ENCODE measurements at regions not wholly inside any gene's neighbourhood (a gene's known extent, or its start where the extent isn't known, plus 50 kb on each side); places are given as distances from the start of the nearest gene placed in this dataset.

DNA sequence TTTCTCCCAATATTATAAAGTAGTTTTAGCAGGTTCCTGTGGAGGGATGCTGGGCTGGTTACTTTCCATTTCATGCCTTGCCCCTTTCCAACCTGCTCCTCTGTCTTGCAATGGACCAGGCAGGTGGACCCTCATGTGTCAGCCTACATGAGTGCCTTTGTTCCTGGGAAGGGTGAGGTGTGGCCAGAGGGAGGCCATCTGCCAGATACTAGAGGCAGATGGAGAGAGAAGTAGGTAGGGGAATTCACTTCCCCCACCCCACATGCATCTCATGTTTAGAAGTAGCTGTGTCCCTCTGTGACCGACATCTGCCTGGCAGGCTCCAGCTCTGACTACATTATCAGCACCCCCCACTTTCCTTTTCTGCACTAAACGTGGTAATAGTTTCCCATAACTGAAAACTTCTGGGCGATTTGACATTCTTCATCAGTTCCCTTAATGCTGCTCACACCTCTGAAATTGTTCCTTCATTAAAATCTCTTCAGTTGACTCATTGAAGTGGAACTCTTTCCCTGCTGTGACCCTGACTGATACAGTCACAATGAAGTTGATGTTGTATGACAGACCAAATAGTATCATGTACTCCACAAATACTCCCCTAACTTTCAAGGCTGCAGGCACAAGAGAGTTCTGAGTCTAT, 396.3 kb upstream of the FZD8 start:
- CTCF ChIA-PET: no interaction called here
- no peak overlapping the region for H3K27ac ChIP-seq (ENCODE audit: insufficient read depth, low read depth, low read length)
- no peaks in the 10 kb centered on the region for H4K20me1 ChIP-seq (replicated peaks; ENCODE audit: control insufficient read depth, extremely low read depth, insufficient read depth, low read length)
- no peaks in the 10 kb centered on the region for H3K9me1 ChIP-seq (replicated peaks; ENCODE audit: control insufficient read depth, extremely low read depth, insufficient read depth, low read length)
- H3K27me3 ChIP-seq (ENCODE audit: control insufficient read depth in 2 of 2, insufficient read depth in 2 of 2, low read length in 2 of 2): peaks cover 4 to 6% of the 10 kb centered on the region in 2 experiments
- no peak for TF ChIP-seq POLR2AphosphoS5 (IDR thresholded peaks at IDR 0.05; ENCODE audit: insufficient read depth, low read depth, low read length)
- BruUV-seq (replicated peaks): no TSS peak
- no peaks in the 10 kb centered on the region for H3K9me3 ChIP-seq (replicated peaks; ENCODE audit: control insufficient read depth, insufficient read depth, low read length)
- DNase-seq (ENCODE audit: low read depth, low spot score) (no peak), FAIRE-seq (no peak)
- no peak overlapping the region for H3K4me2 ChIP-seq (ENCODE audit: insufficient read depth, low read length)
- POLR2A ChIA-PET: no interaction called here
- H3K9ac ChIP-seq (replicated peaks; ENCODE audit: extremely low read depth, insufficient read depth, low read length): no peak overlapping the region
- no peaks in the 10 kb centered on the region for H3K4me1 ChIP-seq (ENCODE audit: control insufficient read depth, extremely low read depth, insufficient read depth, low read length)
- H2AFZ ChIP-seq (ENCODE audit: low read depth, low read length): no peak overlapping the region
- dilution Hi-C loops (cut with MboI; ENCODE audit: extremely low pct_ligation_motif_present, low sequenced_read_pairs) (no loop called here), intact Hi-C loops (cut with micrococcal nuclease) (no loop called here)
- H3K4me3 ChIP-seq (replicated peaks in 1 of 3; ENCODE audit: insufficient read depth in 1 of 3, low read depth in 1 of 3, low read length in 3 of 3): no peak overlapping the region
- H3K36me3 ChIP-seq (ENCODE audit: control insufficient read depth in 2 of 2, extremely low read depth in 1 of 2, insufficient read depth in 2 of 2, low read length in 2 of 2): no peaks in the 10 kb centered on the region
- no peaks in the 10 kb centered on the region for H3K79me2 ChIP-seq (ENCODE audit: control insufficient read depth, insufficient read depth, low read length)

DNA sequence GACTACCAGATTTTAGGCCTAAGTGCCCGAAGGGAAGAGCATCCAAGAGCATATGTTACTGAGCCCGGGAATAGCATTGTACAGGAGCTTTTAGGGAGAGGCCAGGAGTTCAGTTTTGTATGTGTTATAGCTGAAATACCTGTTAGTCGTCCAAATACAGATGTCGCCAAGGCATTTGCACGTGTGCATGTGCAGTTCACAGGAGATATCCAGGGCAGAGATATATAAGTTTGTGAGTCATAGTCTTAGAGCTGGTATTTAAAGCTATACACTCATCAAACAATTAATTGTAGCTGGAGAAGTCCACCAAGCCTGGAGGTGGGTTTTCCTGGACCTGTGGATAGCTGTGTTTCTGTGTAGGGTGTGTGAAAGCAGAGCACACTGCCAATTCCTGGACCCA, 394.0 kb upstream of the FZD8 start:
- CTCF ChIA-PET: interaction anchor here (1.6 kb wide), 1 partner anchor 743 kb away, joined by 4 read pairs; no protein-coding TSS in a partner anchor
- Histone ChIP-seq H3K4me1 (ENCODE audit: control insufficient read depth, extremely low read depth, insufficient read depth, low read length) (no peaks in the 10 kb centered on the region), H3K79me2 (ENCODE audit: control insufficient read depth, insufficient read depth, low read length) (no peaks in the 10 kb centered on the region), H3K27me3 (ENCODE audit: control insufficient read depth in 2 of 2, insufficient read depth in 2 of 2, low read length in 2 of 2) (peaks cover 6 to 12% of the 10 kb centered on the region in 2 experiments), H3K4me3 (replicated peaks in 1 of 3; ENCODE audit: insufficient read depth in 1 of 3, low read depth in 1 of 3, low read length in 3 of 3) (no peak overlapping the region), H3K4me2 (ENCODE audit: insufficient read depth, low read length) (no peak overlapping the region), H3K9ac (replicated peaks; ENCODE audit: extremely low read depth, insufficient read depth, low read length) (no peak overlapping the region), H4K20me1 (replicated peaks; ENCODE audit: control insufficient read depth, extremely low read depth, insufficient read depth, low read length) (no peaks in the 10 kb centered on the region), H3K27ac (ENCODE audit: insufficient read depth, low read depth, low read length) (no peak overlapping the region), H3K36me3 (ENCODE audit: control insufficient read depth in 2 of 2, extremely low read depth in 1 of 2, insufficient read depth in 2 of 2, low read length in 2 of 2) (no peaks in the 10 kb centered on the region), H2AFZ (ENCODE audit: low read depth, low read length) (no peak overlapping the region), H3K9me1 (replicated peaks; ENCODE audit: control insufficient read depth, extremely low read depth, insufficient read depth, low read length) (no peaks in the 10 kb centered on the region), H3K9me3 (replicated peaks; ENCODE audit: control insufficient read depth, insufficient read depth, low read length) (no peaks in the 10 kb centered on the region)
- no peak for TF ChIP-seq JUN (IDR thresholded peaks at IDR 0.05; ENCODE audit: borderline replicate concordance, insufficient read depth, insufficient read length, low read depth)
- TF ChIP-seq EZH2 (IDR thresholded peaks at IDR 0.05; ENCODE audit: borderline replicate concordance, low read depth, low read length, severe bottlenecking): no peak
- TF ChIP-seq, protein P1, sequence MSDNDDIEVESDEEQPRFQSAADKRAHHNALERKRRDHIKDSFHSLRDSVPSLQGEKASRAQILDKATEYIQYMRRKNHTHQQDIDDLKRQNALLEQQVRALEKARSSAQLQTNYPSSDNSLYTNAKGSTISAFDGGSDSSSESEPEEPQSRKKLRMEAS (IDR thresholded peaks at IDR 0.05; ENCODE audit: insufficient read depth, insufficient read length): no peak
- TF ChIP-seq MYC (IDR thresholded peaks at IDR 0.05; ENCODE audit: low read depth, low read length): no peak
- no peak for TF ChIP-seq FOS (IDR thresholded peaks at IDR 0.05; ENCODE audit: borderline replicate concordance, insufficient read depth, low read length)
- TF ChIP-seq POLR2AphosphoS5 (IDR thresholded peaks at IDR 0.05; ENCODE audit: insufficient read depth, low read depth, low read length): no peak
- TF ChIP-seq POLR2A (IDR thresholded peaks at IDR 0.05; ENCODE audit: low read depth, low read length): no peak
- TF ChIP-seq GATA2 (IDR thresholded peaks at IDR 0.05; ENCODE audit: insufficient read depth, insufficient read length, low read depth, low read length): no peak
- TF ChIP-seq, protein P2, sequence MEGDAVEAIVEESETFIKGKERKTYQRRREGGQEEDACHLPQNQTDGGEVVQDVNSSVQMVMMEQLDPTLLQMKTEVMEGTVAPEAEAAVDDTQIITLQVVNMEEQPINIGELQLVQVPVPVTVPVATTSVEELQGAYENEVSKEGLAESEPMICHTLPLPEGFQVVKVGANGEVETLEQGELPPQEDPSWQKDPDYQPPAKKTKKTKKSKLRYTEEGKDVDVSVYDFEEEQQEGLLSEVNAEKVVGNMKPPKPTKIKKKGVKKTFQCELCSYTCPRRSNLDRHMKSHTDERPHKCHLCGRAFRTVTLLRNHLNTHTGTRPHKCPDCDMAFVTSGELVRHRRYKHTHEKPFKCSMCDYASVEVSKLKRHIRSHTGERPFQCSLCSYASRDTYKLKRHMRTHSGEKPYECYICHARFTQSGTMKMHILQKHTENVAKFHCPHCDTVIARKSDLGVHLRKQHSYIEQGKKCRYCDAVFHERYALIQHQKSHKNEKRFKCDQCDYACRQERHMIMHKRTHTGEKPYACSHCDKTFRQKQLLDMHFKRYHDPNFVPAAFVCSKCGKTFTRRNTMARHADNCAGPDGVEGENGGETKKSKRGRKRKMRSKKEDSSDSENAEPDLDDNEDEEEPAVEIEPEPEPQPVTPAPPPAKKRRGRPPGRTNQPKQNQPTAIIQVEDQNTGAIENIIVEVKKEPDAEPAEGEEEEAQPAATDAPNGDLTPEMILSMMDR (IDR thresholded peaks at IDR 0.05; ENCODE audit: extremely low read depth in 1 of 2, insufficient read depth in 1 of 2, low read depth in 1 of 2, low read length in 2 of 2): no peak
- FAIRE-seq: no peak
- no TSS peak for BruUV-seq (replicated peaks)
- DNase-seq (ENCODE audit: low read depth, low spot score): no peak
- POLR2A ChIA-PET: no interaction called here
- intact Hi-C loops (cut with micrococcal nuclease) (no loop called here), dilution Hi-C loops (cut with MboI; ENCODE audit: extremely low pct_ligation_motif_present, low sequenced_read_pairs) (no loop called here)

Data from endothelial cell of umbilical vein (primary cell).